ENCODE measurements at regions not wholly inside any gene's neighbourhood (a gene's known extent, or its start where the extent isn't known, plus 50 kb on each side); places are given as distances from the start of the nearest gene placed in this dataset.

GRCh38 chr2:208618220-208618619 lies 211.6 kb downstream of the PTH2R start:
- no peaks in the 10 kb centered on the region for H3K27me3 ChIP-seq (ENCODE audit: control insufficient read depth, insufficient read depth, low read length)
- BruUV-seq (replicated peaks), result no TSS peak
- H3K4me3 ChIP-seq (ENCODE audit: low read depth in 2 of 2, low read length in 2 of 2), result no peak overlapping the region
- ATAC-seq (no peak), DNase-seq (ENCODE audit: low read depth, low spot score) (no peak)
- no peaks in the 10 kb centered on the region for H3K4me1 ChIP-seq (ENCODE audit: control insufficient read depth, insufficient read depth, low read length)
- in situ Hi-C loops (cut with HindIII; ENCODE audit: low pct_unique_long_range_greater_than_20kb, low sequenced_read_pairs), result no loop called here
- H3K9me3 ChIP-seq (ENCODE audit: control insufficient read depth, insufficient read depth, low read depth, low read length), result no peaks in the 10 kb centered on the region
- intact Hi-C loops (cut with micrococcal nuclease; ENCODE audit: unreplicated experiment), result no loop called here
- POLR2A ChIA-PET, result no interaction called here
- no peaks in the 10 kb centered on the region for H3K36me3 ChIP-seq (ENCODE audit: control insufficient read depth, insufficient read depth, low read length)
- no peak for TF ChIP-seq SIN3A (IDR thresholded peaks at IDR 0.05; ENCODE audit: borderline replicate concordance, insufficient read depth, low read depth, low read length)
- TF ChIP-seq REST (IDR thresholded peaks at IDR 0.05; ENCODE audit: insufficient read depth in 1 of 2, low read depth in 2 of 2, low read length in 1 of 2), result no peak
- TF ChIP-seq TCF7L2 (IDR thresholded peaks at IDR 0.05; ENCODE audit: low read depth, low read length), result no peak
- TF ChIP-seq CTCF (IDR thresholded peaks at IDR 0.05), result no peak
- no peak for TF ChIP-seq POLR2AphosphoS5 (IDR thresholded peaks at IDR 0.05; ENCODE audit: low read depth, low read length)
- H3K27ac ChIP-seq (ENCODE audit: low read length), result no peak overlapping the region
- CTCF ChIA-PET, result no interaction called here

GRCh38 chr2:208619993-208620392 lies 213.4 kb downstream of the PTH2R start:
- ATAC-seq (no peak), DNase-seq (ENCODE audit: low read depth, low spot score) (no peak)
- Histone ChIP-seq H3K36me3 (ENCODE audit: control insufficient read depth, insufficient read depth, low read length) (no peaks in the 10 kb centered on the region), H3K4me3 (ENCODE audit: low read depth in 2 of 2, low read length in 2 of 2) (no peak overlapping the region), H3K4me1 (ENCODE audit: control insufficient read depth, insufficient read depth, low read length) (no peaks in the 10 kb centered on the region), H3K27me3 (ENCODE audit: control insufficient read depth, insufficient read depth, low read length) (no peaks in the 10 kb centered on the region), H3K9me3 (ENCODE audit: control insufficient read depth, insufficient read depth, low read depth, low read length) (no peaks in the 10 kb centered on the region), H3K27ac (ENCODE audit: low read length) (no peak overlapping the region)
- CTCF ChIA-PET, result no interaction called here
- no peak for TF ChIP-seq TCF7L2 (IDR thresholded peaks at IDR 0.05; ENCODE audit: low read depth, low read length)
- TF ChIP-seq POLR2AphosphoS5 (IDR thresholded peaks at IDR 0.05; ENCODE audit: low read depth, low read length), result no peak
- TF ChIP-seq REST (IDR thresholded peaks at IDR 0.05; ENCODE audit: insufficient read depth in 1 of 2, low read depth in 2 of 2, low read length in 1 of 2), result no peak
- TF ChIP-seq CTCF (IDR thresholded peaks at IDR 0.05), result no peak
- TF ChIP-seq SIN3A (IDR thresholded peaks at IDR 0.05; ENCODE audit: borderline replicate concordance, insufficient read depth, low read depth, low read length), result no peak
- in situ Hi-C loops (cut with HindIII; ENCODE audit: low pct_unique_long_range_greater_than_20kb, low sequenced_read_pairs), result no loop called here
- intact Hi-C loops (cut with micrococcal nuclease; ENCODE audit: unreplicated experiment), result no loop called here
- POLR2A ChIA-PET, result no interaction called here
- BruUV-seq (replicated peaks), result no TSS peak
